ENCODE measurements at regions not wholly inside any gene's neighbourhood (a gene's known extent, or its start where the extent isn't known, plus 50 kb on each side); places are given as distances from the start of the nearest gene placed in this dataset.

DNA sequence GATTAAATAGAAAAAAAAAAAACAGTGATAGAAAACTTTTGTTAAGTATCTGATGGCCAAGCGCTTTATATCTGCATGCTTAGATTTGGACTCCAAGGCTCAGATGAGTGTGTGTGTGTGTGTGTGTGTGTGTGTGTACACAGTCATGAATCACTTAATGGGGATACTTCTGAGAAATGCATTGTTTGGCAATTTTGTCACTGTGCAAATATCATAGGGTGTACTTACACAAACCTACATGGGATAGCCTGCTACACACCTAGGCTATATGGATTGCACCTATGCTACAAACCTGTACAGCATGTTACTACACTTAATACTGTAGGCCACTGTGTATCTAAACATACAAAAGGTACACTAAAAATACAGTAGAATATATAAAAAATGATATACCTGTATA, 635.6 kb upstream of the NUDT12 start:
- DNase-seq = no peak
- in situ Hi-C loops (cut with MboI; ENCODE audit: low sequenced_read_pairs in 4 of 4) = loop anchor here (25.0 kb wide), 1 partner anchor 611 kb away; no protein-coding TSS in a partner anchor

DNA sequence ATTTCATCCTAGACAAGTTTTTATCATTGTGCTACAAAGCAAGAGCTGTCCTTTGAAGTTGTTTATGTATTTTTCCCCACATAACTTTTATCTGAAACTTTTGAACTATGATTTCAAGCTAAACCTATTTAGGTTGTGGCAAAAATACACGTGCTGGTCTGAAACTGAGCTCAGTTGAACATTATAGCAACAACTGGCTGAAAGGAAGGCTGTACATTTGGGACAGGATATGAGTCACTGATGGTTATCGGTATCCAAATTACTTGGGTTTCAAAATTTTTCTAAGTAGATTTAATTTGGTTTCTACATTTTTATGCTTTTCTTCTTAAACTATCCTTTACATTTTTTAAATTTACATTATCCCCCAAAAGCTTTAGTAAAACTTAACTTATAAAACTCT, 627.3 kb upstream of the NUDT12 start:
- intact Hi-C loops (cut with DNase I; ENCODE audit: low total_unique reads) = loop anchor here (5.0 to 10.0 kb wide), 3 partner anchors 628 to 933 kb away; partner anchors contain the start of genes MACIR and NUDT12
- Histone ChIP-seq H3K9me3 (no peaks in the 10 kb centered on the region), H3K4me1 (peaks cover 9 to 11% of the 10 kb centered on the region in 2 donors), H3K27ac (no peak overlapping the region), H3K4me3 (no peak overlapping the region), H3K27me3 (no peaks in the 10 kb centered on the region), H3K36me3 (no peaks in the 10 kb centered on the region)
- DNase-seq (no peak), ATAC-seq (no peak)
- in situ Hi-C loops (cut with MboI; ENCODE audit: low sequenced_read_pairs in 4 of 4) = loop anchor here (25.0 kb wide), 1 partner anchor 603 kb away; no protein-coding TSS in a partner anchor
- TF ChIP-seq, protein P1, sequence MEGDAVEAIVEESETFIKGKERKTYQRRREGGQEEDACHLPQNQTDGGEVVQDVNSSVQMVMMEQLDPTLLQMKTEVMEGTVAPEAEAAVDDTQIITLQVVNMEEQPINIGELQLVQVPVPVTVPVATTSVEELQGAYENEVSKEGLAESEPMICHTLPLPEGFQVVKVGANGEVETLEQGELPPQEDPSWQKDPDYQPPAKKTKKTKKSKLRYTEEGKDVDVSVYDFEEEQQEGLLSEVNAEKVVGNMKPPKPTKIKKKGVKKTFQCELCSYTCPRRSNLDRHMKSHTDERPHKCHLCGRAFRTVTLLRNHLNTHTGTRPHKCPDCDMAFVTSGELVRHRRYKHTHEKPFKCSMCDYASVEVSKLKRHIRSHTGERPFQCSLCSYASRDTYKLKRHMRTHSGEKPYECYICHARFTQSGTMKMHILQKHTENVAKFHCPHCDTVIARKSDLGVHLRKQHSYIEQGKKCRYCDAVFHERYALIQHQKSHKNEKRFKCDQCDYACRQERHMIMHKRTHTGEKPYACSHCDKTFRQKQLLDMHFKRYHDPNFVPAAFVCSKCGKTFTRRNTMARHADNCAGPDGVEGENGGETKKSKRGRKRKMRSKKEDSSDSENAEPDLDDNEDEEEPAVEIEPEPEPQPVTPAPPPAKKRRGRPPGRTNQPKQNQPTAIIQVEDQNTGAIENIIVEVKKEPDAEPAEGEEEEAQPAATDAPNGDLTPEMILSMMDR (IDR thresholded peaks at IDR 0.05 in 4 of 5, conservative IDR thresholded peaks at IDR 0.05 in 1 of 5) = no peak
- no peak for TF ChIP-seq POLR2A (IDR thresholded peaks at IDR 0.05)

More for the DNA sequence above, 635.6 kb upstream of the NUDT12 start:
- no peaks in the 10 kb centered on the region for H3K36me3 ChIP-seq
- H3K9me3 ChIP-seq = no peaks in the 10 kb centered on the region
- H3K27me3 ChIP-seq = no peaks in the 10 kb centered on the region
- no peak overlapping the region for H3K27ac ChIP-seq
- H3K4me3 ChIP-seq = no peak overlapping the region
- ATAC-seq = no peak
- intact Hi-C loops (cut with DNase I; ENCODE audit: low total_unique reads) = no loop called here
- TF ChIP-seq, protein P1 (IDR thresholded peaks at IDR 0.05 in 4 of 5, conservative IDR thresholded peaks at IDR 0.05 in 1 of 5) = no peak
- TF ChIP-seq POLR2A (IDR thresholded peaks at IDR 0.05) = no peak
- H3K4me1 ChIP-seq = no peaks in the 10 kb centered on the region

DNA sequence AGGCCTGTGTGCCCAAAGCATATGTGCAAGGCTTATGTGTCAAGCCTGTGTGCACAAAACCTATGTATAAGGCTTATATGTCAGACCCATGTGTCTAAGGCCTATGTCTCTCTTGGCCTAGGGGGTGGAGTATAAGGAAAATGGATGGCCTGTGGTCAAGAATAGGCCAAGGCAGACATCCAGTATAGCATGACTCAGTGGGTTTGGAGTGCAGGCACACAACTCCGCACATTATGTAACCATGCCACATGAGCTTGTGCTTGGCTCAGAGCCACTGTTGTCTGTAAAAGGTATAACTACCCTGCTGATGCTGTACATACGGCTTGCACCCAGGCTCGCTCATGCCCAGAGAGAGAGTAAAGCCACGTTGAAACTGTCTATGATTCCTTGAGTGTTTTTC, 626.4 kb upstream of the NUDT12 start:
- no peak overlapping the region for H3K4me3 ChIP-seq
- DNase-seq = peak in 1 of 2 donors; percentile 61
- H3K9me3 ChIP-seq = no peaks in the 10 kb centered on the region
- peak overlapping the region; percentile 55 to 68 (median 59) for H3K27ac ChIP-seq
- H3K4me1 ChIP-seq = peaks cover 9 to 11% of the 10 kb centered on the region in 2 donors
- H3K36me3 ChIP-seq = no peaks in the 10 kb centered on the region
- in situ Hi-C loops (cut with MboI; ENCODE audit: low sequenced_read_pairs in 4 of 4) = loop anchor here (25.0 kb wide), 1 partner anchor 602 kb away; no protein-coding TSS in a partner anchor
- no peak for TF ChIP-seq POLR2A (IDR thresholded peaks at IDR 0.05)
- TF ChIP-seq, protein P1 (IDR thresholded peaks at IDR 0.05 in 4 of 5, conservative IDR thresholded peaks at IDR 0.05 in 1 of 5) = no peak
- peak; percentile 33 to 46 for ATAC-seq
- intact Hi-C loops (cut with DNase I; ENCODE audit: low total_unique reads) = loop anchor here (5.0 to 10.0 kb wide), 3 partner anchors 627 to 932 kb away; partner anchors contain the start of genes MACIR and NUDT12
- H3K27me3 ChIP-seq = no peaks in the 10 kb centered on the region

DNA sequence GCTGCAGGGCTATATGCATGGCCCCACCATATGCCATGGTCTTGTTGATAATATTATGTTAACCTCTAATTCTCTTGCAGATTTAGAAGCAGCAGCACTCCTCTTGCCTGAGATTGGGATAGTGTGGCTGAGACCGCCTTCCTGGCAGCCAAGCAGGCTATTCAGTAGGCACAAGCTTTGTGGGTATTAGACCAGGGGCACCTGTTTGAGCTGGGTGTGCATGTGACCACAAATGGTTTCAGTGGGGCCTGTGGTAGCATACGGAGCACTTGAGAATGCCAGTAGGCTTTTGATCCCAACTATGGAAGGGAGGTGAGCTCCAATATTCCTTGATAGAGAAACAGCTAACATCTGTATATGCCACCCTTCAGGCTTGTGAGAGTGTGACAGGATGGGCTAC, 625.1 kb upstream of the NUDT12 start:
- H3K36me3 ChIP-seq = no peaks in the 10 kb centered on the region
- TF ChIP-seq, protein P1 (IDR thresholded peaks at IDR 0.05 in 4 of 5, conservative IDR thresholded peaks at IDR 0.05 in 1 of 5) = no peak
- no peak for TF ChIP-seq POLR2A (IDR thresholded peaks at IDR 0.05)
- no peaks in the 10 kb centered on the region for H3K27me3 ChIP-seq
- DNase-seq = no peak
- H3K27ac ChIP-seq = no peak overlapping the region
- H3K4me1 ChIP-seq = peaks cover 9 to 11% of the 10 kb centered on the region in 2 donors
- no peaks in the 10 kb centered on the region for H3K9me3 ChIP-seq
- no peak for ATAC-seq
- intact Hi-C loops (cut with DNase I; ENCODE audit: low total_unique reads) = loop anchor here (5.0 to 10.0 kb wide), 3 partner anchors 625 to 930 kb away; partner anchors contain the start of genes MACIR and NUDT12
- H3K4me3 ChIP-seq = no peak overlapping the region
- in situ Hi-C loops (cut with MboI; ENCODE audit: low sequenced_read_pairs in 4 of 4) = loop anchor here (25.0 kb wide), 1 partner anchor 600 kb away; no protein-coding TSS in a partner anchor
